EH (cell line): ENCODE measurements at regions not wholly inside any gene's neighbourhood (a gene's known extent, or its start where the extent isn't known, plus 50 kb on each side); places are given as distances from the start of the nearest gene placed in this dataset.

Source experiments
- DNase-seq: peaks from one replicate; pipeline ENCODE4 v3.0.0-alpha.2; 2015; ENCODE audit warnings: low read depth

- no peak for DNase-seq
These were observed 51.5 kb upstream of the TMEM158 start for GRCh38 chr3:45277636-45278035.

DNA sequence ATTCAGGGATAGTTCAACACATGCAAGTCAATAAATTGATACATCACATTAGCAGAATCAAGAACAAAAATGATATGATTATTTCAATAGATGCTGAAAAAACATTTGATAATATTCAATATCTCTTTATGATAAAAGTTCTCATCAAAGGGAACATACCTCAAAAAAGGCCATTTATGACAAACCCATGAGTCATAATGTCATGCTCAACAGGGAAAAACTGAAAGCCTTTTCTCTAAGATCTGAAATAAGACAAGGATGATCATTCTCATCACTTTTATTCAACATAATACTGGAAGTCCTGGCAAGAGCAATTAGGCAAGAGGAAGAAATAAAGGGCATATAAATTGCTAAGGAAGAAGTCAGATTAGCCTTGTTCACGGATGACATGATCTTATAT is 54.1 kb upstream of the TMEM158 start:
- no peak for DNase-seq

DNA sequence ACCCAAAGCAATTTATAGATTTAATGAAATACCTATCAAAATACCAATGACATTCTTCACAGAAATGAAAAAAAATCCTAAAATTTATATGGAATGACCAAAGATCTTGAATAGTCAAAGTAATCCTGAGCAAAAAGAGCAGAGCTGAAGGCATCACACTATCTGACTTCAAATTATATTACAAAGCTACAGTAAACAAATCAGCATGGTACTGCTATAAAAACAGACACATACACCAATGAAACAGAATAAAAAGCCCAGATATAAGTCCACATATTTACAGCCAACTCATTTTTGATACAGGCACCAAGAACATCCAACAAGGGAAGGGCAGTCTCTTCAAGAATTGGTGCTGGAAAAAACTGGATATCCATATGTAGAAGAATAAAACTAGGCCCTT is 54.9 kb upstream of the TMEM158 start:
- DNase-seq = no peak

- no peak for DNase-seq
These were observed 57.4 kb upstream of the TMEM158 start for GRCh38 chr3:45283471-45283870.

- no peak for DNase-seq
These were observed 71.2 kb upstream of the TMEM158 start for GRCh38 chr3:45297331-45297730.

GRCh38 chr3:45302470-45302869 is 76.4 kb upstream of the TMEM158 start:
- DNase-seq = no peak

GRCh38 chr3:45306406-45307008 is 80.4 kb upstream of the TMEM158 start:
- no peak for DNase-seq

GRCh38 chr3:45309876-45310275 is 78.5 kb upstream of the LARS2 start:
- DNase-seq = no peak

- no peak for DNase-seq
These were observed 77.0 kb upstream of the LARS2 start for GRCh38 chr3:45311327-45311726.

DNA sequence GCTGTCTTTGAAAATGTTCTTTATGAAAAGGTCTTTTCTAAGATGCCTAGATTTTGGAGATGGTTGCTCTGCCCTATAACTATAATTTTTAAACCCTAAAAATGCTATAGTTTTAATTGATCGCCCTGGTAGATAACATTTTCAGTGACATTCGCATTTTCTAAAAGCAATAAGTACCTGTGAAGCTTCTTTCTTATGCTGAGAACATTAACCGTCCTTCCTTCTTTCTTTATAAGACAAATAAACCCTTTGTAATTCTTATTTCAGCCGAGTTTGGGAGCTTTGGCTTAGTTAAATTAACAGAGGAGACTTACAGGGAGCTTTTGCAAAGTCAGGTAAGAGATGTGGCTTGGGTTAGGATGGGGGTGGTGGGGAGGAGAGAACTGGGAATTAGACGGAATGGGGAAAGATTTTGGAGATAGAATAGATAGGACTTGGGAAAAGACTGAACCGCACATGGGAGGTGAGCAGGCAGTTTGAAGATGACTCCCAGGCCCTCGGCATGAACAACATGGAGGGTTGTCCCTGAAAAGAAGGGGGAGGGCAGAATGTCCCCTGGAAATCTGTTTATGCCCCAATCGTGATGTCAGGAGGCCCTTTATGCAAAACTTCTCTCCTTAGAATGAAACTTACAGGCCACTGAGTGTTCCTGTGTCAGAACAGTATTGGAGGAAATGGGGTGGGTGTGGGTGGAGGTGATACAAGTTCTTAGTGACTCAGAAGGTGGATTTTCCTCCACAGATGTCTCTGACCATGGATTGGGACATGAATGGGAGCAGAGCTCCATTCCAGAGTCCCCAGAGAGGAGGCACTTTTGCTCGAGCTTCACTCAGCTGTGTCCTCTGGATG is 76.2 kb upstream of the LARS2 start:
- no peak for DNase-seq

DNA sequence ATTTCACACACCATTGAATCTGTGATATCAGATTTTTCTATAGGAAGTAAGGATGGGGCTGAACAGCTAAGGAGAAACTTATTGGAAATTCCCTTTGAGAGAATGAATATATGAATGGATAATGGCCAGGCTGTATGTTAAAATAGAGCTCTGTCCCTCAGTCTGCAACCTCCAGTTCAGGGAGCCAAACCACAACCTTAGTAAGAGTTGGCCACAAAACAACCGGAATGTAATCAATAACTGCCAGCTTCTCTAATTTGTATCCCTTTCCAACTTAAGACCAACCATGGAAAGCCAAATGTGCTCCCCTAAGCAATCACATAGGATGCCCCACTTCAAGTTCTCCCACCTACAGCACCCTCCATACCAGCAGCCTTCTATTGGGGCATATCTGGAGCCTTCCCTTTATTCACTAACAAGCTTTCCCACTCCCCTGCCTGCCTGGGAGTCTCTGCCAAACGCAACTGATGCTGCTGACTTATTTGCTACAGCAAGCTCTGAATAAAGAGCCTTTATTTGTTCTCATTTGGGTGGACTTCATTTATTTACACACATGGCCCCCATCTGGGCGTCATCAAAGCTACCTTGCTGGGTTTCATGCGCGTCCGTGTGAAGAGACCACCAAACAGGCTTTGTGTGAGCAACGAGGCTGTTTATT is 75.4 kb upstream of the LARS2 start:
- DNase-seq = no peak

GRCh38 chr3:45313743-45314403 is 74.5 kb upstream of the LARS2 start:
- DNase-seq = no peak

DNA sequence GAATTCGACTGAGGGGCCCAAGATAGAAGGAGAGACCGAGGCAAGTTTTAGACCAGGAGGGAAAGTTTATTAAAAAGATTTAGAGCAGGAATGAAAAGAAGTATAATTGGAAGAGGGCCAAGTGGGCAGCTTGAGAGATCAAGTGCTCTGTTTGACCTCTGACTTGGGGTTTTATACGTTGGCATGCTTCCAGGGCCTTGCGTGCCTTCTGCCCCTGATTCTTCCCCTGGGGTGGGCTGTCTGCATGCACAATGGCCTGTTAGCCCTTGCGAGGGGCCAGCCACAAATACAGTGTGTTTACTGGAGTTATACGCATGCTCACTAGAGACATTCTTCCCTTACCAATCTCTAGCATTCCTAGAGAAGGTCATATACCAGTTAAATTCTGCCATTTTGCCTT is 70.7 kb upstream of the LARS2 start:
- no peak for DNase-seq

- DNase-seq = no peak
These were observed 69.7 kb upstream of the LARS2 start for GRCh38 chr3:45318689-45319088.

GRCh38 chr3:45319231-45319995 is 69.0 kb upstream of the LARS2 start:
- no peak for DNase-seq

GRCh38 chr3:45319996-45320305 is 68.4 kb upstream of the LARS2 start:
- no peak for DNase-seq

DNA sequence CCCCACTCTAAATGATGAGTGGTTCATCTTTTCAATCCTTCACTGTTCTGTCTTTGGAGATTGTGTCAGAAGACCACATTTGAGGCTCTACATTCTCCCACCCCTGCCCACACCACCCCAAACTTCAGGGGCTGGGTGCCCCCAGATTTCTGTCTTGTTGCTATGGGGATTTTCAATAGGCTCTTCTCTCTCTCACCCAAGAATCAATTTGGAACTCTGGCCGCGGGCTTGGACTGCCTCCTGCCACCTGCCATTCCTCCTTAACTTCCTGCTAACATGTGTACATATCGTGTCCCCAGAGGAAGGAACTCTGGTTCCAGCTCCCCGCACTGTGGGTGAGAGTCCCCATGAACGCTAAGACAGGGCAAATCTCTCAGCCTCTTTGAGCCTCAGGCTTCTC is 67.4 kb upstream of the LARS2 start:
- no peak for DNase-seq

DNA sequence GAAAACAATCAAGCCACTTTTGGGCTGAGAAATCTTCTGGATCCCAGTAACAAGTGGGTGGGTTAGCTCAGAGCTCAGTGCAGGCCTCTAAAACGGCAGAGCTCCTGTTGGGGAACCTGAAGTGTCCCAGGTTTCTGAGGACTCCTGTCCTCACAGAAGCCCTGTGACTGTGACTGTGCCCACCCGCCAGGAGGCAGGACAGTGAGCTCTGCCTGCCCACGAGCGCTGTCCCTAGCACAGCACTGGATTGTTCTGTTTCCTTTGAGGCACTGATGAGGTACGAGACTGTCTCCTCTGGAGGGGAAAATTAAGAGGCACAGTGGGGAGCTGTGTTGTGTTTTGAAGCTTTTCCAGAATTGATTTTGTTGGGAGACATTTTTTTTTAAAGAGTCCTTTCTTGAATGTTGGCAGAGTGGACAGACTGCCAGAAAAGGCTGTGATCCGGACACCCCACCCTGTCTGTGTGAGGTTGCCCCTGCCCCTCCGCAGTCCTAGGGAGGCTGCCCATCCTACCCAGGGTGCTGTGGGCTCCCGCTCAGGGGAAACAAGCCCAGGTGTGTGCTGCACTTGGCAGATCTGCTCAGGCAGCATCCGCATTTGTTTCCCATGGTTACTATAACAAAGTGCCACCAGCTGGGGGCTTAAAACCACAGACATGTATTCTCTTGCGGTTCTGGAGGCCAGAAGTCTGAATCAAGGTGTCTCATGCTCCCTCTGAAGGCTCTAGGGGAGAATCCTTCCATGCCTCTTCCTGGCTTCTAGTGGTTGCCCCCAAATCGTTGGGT is 66.6 kb upstream of the LARS2 start:
- DNase-seq = no peak

DNA sequence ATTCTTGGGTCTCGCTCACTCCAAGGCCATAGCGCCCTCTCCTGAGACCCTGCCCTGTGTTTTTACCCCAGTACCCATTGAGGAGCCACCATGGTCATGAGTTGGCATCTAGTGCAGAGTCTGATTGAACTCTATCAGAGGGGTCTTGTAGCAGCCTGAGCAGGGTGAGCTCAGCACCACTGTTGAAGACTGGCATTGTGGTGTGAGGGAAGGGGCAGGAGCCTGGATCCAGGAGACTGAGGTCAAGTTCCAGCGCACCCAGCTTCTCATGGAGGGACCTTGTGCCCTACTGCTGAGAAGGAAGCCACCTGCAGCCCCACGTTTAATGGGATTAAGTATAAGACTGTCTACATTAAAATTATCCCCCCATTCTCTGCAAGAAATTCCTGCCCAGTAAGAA is 65.8 kb upstream of the LARS2 start:
- no peak for DNase-seq

GRCh38 chr3:45325676-45326075 is 62.7 kb upstream of the LARS2 start:
- DNase-seq = no peak

DNA sequence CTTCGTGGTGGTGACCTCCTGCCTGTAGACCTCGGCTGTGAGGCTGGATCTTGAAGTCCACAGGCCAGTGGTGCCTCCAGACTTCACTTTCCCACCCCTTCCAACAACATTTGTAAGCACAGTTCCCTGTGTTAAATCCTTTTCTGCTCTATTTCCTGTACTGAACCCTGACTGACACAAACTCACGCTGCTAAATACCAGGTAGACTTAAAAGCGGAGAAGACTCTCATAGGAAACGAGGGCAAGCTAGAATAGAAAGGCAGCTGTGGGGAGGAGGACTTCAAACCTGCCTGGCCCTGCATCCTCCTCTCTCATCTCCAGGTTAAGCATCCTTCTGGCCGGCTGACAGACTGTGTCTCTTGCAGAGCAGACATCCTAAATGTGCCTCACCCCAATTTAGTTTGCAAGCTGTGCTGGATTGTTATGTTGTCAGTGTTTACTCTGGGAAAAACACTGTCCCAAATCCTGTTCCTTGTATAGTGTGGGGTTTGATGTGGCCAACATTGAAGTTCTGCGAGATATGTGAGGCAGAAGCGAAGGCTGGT is 58.5 kb upstream of the LARS2 start:
- no peak for DNase-seq
